SIG-M5 treated with dmso at 0.1 percent for 504 hours (cell line): ENCODE measurements at regions not wholly inside any gene's neighbourhood (a gene's known extent, or its start where the extent isn't known, plus 50 kb on each side); places are given as distances from the start of the nearest gene placed in this dataset.

Experiments
- DNase-seq: peaks from one replicate; lab custom pipeline; 2025; ENCODE audit not compliant: unreplicated experiment; lab: John Stamatoyannopoulos, UW

DNA sequence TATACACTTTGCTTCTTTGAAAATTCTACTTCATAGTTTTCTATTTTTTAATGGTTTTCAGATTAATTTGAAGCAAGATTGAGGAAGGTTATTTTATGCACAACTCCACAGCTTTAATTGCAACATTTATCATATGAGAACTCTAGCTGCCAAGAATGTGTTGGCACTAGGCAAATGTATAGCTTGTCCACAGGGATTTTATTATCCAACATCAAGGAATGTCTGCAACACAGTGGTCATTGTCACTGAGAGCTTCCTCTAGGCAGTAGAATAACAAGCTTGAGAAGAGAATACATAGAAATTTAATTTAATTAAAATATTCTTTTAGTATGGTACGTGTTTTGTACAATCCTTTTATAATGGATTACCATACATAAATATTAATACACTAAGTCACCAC lies 1600.8 kb downstream of the ARAP2 start:
- no peak for DNase-seq

DNA sequence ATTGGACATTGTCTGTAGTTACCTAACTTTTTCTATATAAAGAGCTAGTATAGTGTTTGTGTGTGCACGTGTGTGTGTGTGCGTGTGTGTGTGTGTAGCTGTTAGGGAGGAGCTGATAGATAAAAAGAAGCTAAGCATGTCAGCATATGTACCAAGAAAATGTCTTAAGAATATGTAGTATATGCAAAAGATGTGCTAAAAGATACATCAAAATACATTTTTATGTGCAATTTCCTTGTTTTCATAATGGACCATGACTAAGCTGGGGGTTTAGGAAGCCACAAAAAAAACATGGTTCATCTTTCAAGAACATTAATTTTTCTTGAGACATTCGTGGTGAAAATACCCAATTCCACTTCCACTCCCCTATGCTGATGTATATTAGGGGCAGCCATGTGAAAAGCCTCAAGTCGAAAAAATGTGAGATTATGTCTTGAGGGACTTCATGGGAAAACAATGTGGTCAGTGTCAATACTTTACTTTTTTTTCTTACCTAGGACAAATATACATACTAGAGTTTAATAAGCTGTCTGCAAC lies 1599.7 kb downstream of the ARAP2 start:
- no peak for DNase-seq

DNA sequence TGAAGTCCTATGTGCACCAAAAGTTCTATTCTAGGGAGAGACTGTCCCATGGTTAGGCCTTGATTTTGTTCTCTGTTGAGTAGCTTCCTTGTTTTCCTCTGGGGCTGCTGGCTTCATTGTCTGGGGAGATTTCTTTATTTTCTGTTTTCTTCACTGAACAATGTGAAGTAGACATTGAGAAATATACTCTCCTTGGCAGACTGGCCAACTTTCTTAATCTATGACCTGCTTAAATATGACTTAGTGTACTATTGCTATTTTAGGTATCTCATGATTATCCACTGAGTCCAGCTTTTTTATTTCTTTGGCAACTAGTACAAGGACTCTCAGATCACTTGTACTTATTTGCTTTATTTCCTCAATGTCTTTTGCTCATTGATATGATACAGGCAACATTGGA lies 1594.6 kb downstream of the ARAP2 start:
- DNase-seq, result no peak

DNA sequence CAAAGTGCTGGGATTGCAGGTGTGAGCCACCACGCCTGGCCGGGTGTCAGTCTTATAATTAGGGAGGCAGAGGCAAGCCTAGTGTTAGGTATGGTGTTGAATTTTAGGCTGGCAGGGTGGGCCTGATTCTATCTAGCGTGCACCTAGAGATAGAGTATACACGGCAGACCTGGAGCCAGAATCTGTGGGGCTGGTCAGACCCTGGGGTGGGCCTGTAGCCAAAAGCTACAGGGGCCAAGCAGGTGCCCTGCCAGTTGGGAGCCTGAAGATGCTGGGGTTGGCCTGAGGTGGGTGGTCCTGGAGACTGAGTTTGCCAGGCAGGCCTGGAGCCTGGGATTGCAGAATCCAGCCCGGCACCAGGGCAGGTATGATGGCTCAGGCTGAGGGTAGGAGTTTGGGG lies 1580.3 kb downstream of the ARAP2 start:
- DNase-seq, result no peak

DNA sequence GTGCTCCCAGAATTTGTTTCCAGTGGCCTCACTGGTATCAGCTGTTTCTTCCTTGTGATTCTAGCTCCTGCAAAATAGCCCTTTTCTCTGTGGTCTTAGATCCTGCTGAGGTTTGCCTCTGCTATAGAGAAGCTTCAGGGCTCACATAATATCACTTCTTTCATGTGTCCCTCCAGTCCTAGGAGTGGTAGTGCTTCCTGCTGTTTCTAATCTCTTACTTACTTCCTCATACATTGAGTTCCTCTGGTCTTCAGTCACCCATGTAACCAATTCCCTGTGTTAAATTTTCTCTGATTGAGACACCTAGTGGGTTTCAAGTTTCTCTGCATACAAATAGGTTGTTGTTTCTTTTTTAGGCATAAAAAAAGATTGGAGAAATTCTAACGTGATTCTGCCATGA lies 1567.9 kb downstream of the ARAP2 start:
- peak; percentile 44 for DNase-seq

DNA sequence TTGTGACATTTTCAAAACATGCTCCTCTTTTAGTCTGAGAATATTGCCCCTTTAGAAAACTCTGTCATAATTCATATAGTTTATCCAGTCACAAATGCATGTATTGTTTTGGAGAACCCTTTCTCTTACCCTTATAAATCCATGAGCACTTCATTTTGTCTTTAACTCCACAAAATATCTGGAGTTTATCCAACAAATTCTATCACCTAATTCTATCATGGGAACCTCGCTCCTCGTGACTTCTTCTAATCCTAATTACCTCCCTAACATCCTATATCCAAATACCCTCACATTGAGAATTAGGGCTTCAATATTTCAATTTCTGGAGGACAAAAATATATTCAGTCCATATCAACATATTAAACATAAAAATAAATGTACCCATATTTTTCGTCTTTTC lies 1565.9 kb downstream of the ARAP2 start:
- no peak for DNase-seq

DNA sequence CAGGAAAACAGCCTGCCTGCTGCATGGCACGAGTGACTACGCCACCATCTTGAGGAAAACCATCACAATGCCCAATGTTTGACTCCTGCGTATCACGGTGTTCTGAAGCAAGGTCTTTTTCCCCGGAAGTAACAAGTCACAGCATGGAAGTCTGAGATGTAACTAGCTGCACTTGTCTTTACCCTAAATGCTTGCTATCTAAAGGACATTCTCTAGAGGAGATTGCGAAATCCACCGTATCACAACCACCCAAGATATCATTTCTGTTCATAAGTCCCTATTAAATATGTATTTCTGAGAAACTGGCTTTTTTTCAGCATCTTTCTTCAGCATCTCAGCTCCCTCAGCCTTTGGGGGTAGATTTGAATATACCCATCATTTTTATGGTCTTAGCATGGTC lies 1565.1 kb downstream of the ARAP2 start:
- no peak for DNase-seq

DNA sequence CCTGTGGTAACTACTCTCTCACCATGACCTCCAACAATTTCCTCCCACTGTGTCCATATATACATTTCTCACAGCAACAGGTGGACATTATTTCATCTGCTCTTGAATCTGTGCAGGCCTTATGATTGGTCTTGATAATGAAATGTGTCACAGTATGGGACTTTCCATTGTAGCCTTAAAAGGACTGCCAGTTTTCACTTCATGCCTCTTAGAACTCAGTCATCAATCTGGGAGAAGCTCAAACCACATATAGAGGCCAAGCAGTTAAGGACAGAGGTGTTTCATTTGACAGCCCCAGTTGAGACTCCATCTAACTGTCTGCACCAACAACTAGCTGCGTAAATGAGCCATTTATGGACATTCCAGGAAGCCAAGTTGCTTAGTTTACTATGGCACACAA lies 1534.8 kb downstream of the ARAP2 start:
- DNase-seq, result no peak

DNA sequence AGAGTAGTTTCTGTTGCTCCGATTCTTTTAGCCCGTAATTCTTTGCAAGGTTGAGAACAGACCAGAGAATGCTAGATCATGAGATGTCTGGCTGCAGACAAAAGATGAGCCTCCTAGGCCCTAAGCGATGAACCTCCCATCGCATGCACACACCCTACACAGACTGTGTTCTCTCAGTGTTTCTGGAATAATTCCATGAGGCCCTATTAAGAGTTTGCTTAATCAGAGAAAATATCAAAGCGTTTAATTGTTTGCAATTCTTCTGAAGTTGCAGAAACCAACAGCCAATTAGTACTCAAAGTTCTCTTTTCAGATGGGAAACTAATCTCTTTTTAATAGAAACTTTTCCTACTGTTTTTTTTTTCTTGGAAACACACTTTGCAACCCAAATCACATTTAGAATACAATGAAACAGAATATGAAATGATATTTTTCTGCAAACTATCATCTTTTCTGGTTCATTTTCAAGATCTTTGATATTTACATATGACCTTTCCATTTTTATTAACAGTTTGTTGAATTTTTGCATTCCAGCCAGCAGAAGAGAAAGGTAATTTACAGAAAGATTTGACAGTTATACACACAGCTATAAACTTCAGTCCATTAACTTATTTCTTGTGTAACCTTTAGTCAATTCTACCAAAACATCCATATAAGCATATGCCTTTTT lies 1525.6 kb downstream of the ARAP2 start:
- DNase-seq, result no peak

DNA sequence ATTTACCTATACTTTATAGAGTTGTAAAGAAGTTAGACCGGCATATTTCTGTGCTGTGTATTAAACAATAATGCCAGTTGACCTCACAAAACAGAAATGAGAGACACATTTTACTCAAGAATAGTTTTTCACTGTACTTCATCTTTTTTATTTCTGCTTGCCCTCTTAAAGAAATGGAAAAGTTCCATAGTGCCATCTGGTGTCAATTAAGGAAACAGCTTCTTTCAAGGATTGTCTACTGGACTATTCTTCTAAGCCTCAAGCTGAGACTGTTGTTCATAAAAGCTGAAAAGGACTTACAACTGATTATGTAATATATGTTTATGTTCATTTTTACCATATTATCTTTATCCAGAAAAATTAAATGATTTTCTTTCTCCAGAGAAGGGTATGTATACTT lies 1523.7 kb downstream of the ARAP2 start:
- peak; percentile 61 for DNase-seq

DNA sequence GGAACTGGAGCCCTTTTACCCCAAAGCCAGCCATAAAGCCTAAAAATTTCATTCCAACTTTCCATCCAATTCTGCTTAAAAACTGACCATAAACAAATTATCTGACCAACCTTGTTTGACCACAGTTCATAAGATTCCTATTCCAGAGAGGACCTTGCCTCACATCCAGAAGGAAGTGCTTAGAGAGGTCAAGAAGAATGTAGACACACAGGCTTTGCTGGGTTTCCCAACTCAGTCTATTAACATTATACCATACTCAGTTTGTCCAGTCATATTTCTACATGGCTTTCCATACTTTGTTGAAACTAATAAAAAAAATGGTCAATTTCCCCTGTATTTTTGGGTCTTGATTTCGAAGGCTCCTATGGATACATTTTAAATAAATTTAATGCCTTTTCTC lies 1522.5 kb downstream of the ARAP2 start:
- DNase-seq, result no peak

DNA sequence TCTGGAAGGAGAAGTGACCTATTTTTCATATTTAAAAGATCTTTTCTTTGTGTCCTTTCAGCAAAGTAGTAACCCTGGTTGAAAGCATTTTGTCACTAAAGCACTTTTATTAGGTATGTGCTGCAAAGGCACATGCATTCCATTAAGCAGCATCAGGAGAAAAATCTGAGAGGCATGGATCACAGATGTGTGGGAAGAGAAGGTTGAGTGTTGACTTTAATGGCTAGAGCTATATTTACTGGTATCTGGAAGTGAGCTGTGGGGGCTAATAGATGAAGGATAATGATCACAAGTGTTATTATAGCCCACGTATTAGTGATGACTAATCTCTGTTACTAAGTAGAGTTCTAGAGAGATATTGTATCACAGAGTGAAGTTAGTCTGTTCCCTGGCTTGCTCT lies 1520.7 kb downstream of the ARAP2 start:
- DNase-seq, result no peak

DNA sequence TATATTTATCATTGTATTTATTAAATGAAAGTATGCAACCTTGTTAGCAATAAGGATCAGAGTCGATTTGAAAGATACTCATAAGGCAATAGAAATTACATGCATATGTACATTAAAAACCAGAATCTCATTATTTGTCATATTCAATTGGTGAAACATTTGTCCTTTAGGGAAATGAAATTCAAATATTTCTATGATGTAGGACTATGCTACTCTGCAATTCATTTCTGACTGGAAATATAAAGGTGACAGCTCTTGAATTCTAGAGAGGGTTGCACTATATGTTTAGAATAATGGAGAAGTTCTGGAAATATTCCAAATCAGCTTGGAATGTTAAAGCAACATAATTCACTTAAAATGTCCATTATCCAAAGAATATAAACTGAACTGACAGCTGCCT lies 1519.8 kb downstream of the ARAP2 start:
- DNase-seq, result no peak

DNA sequence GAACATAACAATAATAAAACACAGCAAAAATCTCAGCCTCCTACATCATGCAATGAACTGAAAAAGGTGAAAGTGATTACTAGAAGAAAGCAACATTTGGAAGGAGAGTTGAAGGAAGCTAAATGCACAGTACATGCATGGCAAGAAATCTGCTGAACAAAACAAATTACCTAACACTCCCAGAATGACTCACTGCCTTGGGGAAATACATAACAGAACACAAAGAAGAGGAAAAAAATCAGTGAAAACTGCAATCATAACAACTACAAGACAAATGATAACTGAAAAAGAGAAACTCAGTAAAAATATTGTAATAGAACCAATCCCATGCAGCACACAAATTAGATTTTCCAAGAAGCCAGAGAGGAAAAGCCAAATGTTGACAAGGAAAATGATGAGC lies 1513.2 kb downstream of the ARAP2 start:
- DNase-seq, result no peak

DNA sequence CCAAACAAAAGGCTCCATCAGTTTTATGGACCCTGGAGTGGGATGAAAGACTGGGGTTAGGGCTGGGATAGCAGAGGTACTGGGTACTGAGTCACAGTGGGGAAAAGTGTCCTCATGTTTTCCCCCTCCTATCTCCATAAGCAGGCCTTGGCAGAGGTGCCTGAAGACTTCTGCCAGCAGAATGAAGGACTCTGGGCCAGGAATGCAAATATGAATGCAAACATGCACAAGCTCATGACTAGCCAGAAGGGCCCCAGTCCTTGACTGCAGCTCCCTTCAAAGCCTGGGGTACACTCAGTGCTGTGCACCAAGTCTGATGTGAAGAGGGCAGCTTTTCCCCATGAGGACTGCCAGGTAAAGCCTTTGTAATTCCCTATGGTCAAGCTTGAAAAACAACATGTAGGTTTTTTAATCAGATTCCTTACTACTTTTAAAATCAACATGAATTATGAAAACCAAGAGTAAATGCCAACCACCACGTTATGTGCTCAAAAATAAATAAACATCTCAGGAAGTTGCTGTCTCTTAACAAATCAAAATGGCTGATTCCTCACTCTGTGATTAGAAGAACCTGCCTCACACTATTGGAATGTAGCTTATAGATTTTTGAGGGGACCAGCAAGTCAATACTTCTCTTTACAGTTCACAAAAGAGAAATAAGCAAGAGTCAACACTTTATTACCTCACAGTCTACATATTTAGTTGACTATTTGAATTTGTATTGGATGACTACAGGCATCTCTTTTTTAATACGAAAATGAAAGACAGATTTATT lies 1512.0 kb downstream of the ARAP2 start:
- DNase-seq, result no peak

DNA sequence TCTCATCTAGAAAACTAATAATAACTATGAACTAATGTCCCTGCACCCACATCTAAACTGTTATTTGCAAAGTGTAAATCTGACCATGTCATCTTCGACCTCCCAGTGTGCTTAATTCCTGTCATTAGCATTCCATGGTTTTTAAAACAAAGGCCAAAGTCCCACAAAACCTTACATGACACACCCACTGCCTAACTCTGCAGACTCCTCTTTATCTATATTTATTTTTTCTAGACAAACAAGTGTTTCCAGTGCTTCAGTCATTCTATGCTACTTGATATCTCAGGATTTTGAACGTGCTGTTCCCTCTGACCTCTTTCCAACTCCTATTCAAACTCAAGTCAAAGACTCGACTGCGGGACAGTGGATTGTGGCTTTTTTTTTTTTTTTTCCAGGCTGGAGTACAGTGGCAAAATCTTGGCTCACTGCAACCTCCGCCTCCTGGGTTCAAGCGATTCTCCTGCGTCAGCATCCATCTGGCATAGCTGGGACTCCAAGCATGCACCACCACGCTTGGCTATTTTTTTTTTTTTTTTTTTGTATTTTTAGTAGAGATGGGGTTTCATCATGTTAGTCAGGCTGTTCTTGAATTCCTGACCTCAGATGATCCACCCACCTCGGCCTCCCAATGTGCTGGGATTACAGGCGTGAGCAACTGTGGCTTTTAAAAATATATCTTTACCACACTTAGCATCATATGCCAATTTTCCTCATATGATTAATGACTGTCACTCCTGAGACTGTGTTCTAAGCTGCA lies 1511.0 kb downstream of the ARAP2 start:
- no peak for DNase-seq

DNA sequence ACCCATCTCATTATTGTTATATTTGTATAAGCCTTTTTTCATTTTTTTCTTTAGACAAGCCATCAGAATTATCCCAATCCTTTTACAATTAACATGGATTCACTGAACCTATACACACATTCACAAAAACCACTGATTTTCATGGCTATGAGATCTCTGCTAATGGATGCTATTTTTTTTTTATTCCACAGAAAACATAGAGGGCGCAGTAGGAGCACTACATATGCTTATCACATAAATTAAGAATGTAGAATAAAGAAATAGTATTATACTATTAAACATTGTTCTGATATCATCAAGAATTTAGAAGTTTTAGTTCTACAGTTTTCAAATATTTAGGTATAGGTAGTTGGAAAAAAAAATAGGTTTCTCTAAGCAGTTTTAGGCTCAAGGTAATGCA lies 1477.4 kb downstream of the ARAP2 start:
- no peak for DNase-seq

DNA sequence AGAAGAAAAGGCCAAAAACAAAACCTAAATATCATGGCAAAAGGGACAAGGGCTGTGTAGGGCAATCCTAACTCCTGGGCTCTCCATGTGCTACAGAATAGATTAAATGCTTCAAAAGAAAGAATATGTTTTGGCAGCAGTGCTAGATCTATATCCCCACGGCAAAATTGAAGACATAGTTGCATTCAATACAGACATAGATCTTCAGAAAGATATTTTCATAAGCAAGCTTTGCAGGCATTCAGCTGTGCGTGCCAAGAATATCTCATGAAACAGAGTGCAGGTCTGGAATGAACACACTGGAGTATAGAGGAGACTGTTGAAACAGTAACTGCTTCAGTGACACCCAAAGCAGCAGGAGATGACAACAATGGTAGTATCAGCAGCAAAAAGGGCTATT lies 1476.9 kb downstream of the ARAP2 start:
- DNase-seq, result no peak

DNA sequence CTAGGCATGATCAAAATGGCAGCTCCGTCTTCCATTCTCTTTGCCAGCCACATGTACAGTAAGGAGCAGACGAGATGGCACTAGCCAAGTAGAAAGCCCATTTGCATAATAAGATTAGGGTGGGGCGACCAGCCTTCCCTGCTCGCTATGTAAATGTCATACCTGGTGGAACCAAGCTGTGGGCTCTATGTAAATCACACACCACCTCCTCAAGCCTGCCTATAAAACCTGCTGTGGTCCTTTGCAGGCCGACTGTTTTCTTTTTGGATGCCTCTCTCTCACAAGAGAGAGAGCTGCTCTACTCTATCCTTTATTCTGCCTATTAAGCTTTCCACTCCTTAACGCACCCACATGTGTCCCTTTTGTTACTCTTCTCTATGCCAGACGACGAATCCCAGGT lies 1472.7 kb downstream of the ARAP2 start:
- no peak for DNase-seq

DNA sequence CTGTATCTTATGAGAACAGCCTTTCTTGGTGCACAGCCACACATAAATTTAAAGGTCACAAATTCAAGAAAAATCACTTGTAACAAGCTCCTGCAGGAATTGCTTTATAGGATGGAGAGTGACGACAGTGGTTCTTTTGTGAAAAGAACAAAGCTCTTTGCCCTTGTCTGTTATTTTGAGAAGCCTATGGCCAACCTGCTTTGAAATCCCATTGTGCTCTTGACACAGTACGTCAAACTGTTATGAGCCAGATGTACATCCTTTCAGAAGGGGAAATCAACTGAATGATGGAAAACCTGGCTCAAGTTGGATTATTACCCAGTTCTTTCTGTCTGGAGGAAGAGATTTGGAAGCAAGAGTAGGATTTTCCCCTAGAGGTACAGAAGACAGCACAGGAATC lies 1454.2 kb downstream of the ARAP2 start:
- DNase-seq, result no peak

DNA sequence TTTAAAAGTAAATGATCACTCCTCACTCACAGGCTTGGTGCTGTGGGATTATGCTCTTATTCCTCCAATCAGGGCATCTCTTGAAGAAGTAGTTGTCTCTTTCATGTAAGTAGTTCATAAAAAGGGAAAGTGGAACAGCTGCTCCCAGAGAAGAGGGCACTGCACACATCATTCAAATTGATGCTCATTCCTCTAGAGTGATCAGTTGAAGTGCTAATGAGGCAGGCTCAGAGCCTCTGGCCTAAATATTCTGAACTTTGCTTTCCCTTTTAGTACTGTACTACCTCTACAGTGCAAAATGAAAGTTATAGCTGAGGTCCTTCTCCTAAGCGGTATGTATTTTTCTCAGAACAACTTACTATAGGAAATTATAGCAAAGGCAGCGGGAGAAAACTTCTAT lies 1453.1 kb downstream of the ARAP2 start:
- no peak for DNase-seq

DNA sequence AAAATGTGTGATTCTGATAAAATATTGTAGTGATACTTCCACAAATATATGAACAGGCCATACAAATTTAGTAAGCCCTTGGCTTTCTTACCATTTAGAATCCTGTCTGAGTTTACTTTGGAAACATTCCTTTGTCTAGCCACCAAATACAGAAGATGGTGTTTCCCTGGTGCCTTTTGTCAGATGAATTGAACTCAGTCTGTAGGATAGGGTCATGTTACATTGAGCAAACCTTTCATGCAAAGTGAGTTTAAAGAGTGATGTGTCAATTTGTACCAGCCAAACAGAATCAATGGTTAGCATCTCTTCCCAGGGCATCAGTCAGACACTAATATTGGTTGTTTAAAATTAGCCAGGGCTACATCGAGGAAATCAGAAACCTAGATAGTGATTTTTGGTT lies 1443.4 kb downstream of the ARAP2 start:
- no peak for DNase-seq
